NOMO-1 treated with dmso at 0.1 percent for 144 hours (cell line): ENCODE measurements at regions not wholly inside any gene's neighbourhood (a gene's known extent, or its start where the extent isn't known, plus 50 kb on each side); places are given as distances from the start of the nearest gene placed in this dataset.
"Not testable (repeated sequence)": the region's sequence is repeated elsewhere in the genome, so short reads cannot be mapped to it uniquely, and the experiment has no call there.

Source experiments
- DNase-seq: peaks from one replicate; lab custom pipeline; 2025; ENCODE audit not compliant: unreplicated experiment; lab: John Stamatoyannopoulos, UW

GRCh38 chr5:159805021-159805420 lies 111.3 kb upstream of the ADRA1B start:
- DNase-seq: peak; percentile 95

DNA sequence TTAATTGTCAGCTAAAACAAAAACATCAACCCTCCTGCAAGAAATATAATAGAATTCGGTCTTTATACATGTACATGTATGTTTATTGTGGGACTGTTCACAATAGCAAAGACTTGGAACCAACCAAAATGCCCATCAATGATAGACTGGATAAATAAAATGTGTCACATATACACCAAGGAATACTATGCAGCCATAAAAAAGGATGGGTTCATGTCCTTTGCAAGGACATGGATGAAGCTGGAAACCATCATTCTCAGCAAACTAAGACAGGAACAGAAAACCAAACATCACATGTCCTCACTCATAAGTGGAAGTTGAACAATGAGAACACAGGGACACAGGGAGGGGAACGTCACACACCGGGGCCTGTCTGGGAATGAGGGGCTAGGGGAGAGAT lies 109.1 kb upstream of the ADRA1B start:
- not testable (repeated sequence) for DNase-seq

DNA sequence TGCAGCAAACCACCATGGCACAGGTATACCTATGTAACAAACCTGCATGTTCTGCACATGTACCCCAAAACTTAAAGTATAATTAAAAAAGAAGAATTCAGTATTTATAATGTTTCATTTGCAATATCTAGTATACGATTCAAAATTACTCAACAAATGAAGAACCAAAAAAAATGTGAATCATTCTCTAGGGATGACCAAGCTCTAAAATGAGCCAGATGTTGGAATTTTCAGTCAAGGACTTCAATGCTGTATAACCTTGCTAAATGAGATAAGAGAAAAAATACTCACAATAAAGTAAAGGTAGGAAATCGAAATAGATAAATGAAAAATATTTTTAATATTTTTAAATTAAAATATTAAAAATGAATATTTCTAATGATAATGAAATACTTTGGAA lies 108.7 kb upstream of the ADRA1B start:
- no peak for DNase-seq

GRCh38 chr5:159811712-159812111 lies 104.6 kb upstream of the ADRA1B start:
- DNase-seq: no peak

- not testable (repeated sequence) for DNase-seq
Observed at GRCh38 chr5:159812759-159813158, 103.5 kb upstream of the ADRA1B start.

GRCh38 chr5:159814222-159814621 lies 102.1 kb upstream of the ADRA1B start:
- no peak for DNase-seq

- no peak for DNase-seq
Observed at GRCh38 chr5:159814805-159815585, 101.3 kb upstream of the ADRA1B start.

DNA sequence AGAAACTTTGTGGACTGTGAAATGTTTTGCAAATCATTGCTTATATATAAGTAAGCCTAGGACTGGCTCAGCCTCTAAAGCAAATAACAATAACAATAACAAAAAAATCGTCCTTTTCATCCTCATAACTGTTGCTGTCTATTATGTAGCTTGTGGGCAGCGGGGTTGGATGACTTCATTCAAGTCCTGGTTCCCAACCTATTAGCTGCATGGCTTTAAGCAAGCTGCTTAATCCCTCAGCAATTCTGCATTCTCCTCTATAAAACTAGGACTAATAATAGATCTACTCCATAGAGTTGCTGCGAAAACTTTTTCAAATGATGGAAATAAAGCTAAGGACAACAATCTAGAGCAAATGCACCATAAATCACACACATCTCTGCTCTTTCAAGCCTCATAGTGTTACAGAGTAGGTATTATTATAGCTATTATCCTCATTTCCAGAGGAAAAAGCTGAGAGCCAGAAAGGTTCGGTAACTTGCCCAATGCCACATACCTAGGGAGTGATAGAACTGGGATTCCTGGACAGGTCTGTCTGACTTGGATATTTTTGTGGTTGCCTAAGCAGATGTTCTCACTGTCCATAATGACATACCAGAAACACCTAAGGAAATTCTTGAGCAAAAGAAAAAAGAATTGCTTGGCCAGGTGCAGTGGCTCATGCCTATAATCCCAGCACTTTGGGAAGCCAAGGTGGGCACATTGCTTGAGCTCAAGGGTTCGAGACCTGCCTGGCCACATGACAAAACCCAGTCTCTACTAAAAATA lies 98.8 kb upstream of the ADRA1B start:
- DNase-seq: no peak

DNA sequence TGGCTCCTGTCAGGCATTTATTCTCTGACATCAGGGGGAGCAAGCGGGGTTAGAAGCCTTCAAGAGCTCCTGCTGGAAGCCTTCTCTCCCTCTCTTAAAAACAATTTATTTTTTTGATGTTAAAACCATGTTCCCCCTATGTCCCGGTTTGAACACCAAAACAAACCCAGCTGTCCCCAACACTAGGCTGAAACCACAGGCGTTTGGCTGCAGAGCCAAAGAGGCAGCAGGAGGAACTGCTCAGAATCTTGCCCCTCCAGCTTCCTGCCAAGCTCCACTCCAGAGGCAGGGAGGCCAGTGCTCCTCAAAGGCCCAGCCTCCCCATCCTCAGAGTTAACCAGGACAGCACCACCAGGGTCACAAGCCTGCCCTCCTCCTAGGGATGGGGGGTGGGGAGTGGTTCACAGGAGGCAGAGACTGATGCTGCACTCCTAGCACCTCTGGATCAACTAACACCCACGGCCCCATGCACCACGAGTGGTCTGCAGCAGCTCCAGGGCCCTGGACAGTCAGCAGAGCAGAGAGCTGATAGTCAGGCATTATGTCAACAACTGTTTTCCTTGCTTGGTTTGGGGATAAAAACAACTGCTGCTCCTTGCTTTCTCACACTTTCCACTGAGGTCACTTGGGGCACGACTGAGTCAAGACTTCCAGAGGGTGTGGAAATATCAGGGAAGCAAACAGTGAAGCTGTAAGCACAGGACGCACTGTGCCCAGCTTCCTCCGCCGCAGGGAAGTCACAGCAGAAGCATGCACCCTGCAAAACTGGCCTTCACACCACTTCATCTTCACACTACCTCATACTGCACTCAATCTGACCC lies 96.5 kb upstream of the ADRA1B start:
- no peak for DNase-seq

GRCh38 chr5:159820692-159821091 lies 95.6 kb upstream of the ADRA1B start:
- no peak for DNase-seq

DNA sequence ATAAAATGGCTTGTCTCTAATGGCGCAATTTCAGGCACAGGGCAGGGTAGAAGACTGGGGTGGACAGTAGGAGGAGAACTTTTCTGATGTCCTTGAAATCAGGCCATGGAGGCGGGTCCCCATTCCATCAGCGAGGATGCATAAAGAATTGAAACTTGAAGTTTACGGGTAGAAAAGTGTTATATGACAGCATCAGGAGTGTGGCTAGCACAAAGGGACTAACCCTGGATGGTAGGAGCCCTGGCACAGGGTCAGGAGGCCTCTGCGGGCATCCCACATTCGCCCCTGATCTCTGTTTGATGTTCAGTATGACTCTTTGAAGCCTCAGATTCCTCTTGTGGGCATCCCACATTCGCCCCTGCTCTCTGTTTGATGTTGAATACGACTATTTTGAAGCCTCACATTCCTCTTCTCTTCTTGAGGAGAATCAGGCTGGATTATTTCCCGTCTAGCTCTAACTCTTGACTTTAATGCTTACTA lies 94.8 kb upstream of the ADRA1B start:
- no peak for DNase-seq

GRCh38 chr5:159824188-159825161 lies 91.8 kb upstream of the ADRA1B start:
- DNase-seq: no peak

DNA sequence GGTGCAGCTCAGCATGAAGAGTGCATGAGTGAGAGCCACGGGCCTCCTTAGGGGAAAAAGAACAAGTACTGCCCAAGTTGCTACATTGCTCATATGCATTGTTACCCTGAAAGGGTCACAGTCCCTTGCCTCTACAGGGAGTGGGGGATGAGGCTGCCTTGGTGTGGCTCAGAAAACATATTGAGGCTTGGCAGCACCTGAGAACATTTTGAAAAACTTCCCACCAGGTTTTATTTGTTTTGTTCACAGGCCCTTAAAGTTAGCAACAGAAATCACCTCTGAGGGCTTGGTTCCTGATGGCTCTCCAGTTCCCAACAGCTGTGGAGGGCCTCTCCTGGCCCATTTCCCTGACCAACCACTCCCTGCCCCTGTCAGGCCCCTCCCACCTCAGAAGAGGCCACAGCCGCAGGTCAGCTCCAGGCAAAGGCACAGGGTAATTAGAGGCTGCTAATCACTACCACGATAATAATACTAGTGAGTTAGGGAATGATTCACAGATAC lies 90.7 kb upstream of the ADRA1B start:
- DNase-seq: no peak

GRCh38 chr5:159826351-159827214 lies 89.7 kb upstream of the ADRA1B start:
- DNase-seq: peak; percentile 13

DNA sequence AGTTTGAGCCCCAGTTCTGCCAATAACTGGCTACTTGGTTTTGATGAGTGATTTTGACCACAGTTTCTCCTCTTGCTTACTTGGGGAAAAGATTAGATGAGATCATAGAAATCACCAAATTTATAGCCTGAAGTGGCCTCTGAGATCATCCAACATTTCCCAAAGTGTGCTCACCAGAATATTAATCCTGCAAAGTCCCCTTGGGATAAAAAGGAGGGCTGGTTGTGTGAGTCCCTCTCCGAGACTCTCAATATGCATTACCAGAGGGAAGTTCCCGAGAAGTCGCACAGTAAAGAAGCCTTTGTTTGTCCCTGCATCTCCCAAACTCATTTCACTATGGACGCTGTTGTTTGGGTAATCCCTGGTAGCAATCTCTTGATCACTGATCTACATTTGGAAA lies 88.4 kb upstream of the ADRA1B start:
- DNase-seq: no peak

DNA sequence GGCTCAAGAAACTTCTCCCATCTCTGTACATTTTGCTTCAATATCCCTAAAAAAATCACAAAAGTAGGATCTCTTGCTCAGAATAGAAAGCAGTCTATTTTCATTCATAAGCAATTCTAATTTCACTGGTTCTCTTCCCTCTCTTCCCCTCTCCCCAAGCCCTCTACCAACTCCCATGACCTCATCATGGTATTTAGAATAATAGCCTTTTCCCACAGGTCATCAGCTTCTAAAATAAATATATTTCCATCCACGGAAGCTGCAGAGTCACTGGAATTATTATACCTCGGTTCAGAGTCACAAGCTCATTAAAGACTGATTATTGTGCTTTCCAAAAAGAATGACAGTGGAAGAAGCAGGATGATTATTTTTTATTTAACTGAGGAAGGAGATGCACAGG lies 84.2 kb upstream of the ADRA1B start:
- DNase-seq: no peak

DNA sequence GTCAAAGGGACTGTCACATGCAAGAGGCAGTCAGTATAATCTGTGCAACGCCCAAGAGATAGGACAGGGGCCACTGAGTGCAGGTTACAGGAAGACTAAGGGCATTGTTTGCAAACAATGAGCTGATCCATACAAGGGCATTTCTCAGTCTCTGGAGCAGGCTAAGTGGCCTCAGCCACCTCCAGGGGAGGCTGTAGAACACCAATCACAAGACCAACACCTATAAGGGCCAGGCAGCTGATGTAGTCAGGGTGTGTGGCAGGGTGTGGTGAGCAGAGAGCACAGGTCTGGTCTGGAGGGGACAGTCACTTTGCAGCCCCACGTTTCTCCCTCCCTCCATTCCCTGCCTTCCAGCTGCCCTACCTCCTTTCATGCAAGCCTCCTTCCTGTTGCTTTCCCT lies 83.2 kb upstream of the ADRA1B start:
- DNase-seq: no peak

- no peak for DNase-seq
Observed at GRCh38 chr5:159833846-159834245, 82.4 kb upstream of the ADRA1B start.

GRCh38 chr5:159835548-159835947 lies 80.7 kb upstream of the ADRA1B start:
- no peak for DNase-seq
